ENCODE measurements at regions not wholly inside any gene's neighbourhood (a gene's known extent, or its start where the extent isn't known, plus 50 kb on each side); places are given as distances from the start of the nearest gene placed in this dataset.

DNA sequence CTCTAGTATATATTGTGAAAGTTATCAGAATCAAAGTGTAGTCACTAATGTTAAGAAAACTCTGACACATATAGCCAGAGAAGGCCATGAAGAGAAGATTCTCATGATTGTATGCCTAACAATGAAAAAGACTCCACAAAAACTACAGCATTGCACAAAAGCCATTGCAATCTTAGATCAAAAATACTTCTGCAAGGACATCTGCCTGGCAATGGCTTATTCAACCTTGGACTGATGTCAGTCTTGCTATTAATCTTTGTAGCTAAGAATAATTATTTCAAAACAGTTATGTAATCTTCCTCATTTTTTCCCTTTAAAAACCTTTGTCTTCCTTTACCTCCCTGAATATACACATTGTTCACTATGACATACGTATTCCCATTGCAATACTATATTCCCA is 55.3 kb upstream of the SLC36A4 start:
- TF ChIP-seq POLR2A (IDR thresholded peaks at IDR 0.05), result no peak
- TF ChIP-seq CTCF (IDR thresholded peaks at IDR 0.05), result no peak
- no peaks in the 10 kb centered on the region for H3K9me3 ChIP-seq
- ATAC-seq (no peak), DNase-seq (no peak)
- intact Hi-C loops (cut with DNase I), result no loop called here
- no peaks in the 10 kb centered on the region for H3K36me3 ChIP-seq (replicated peaks in 1 of 2; ENCODE audit: insufficient read depth in 1 of 2, low read depth in 2 of 2)
- no peaks in the 10 kb centered on the region for H3K27me3 ChIP-seq
- no peak overlapping the region for H3K27ac ChIP-seq
- WGBS, 2 donors, result 80 to 88% methylated on average over 1 of the region's 1 CpG
- no peak overlapping the region for H3K4me3 ChIP-seq
- peaks cover 5% of the 10 kb centered on the region for H3K4me1 ChIP-seq

GRCh38 chr11:93256623-93257022 is 58.8 kb upstream of the SLC36A4 start:
- H3K9me3 ChIP-seq, result no peaks in the 10 kb centered on the region
- H3K4me1 ChIP-seq, result no peaks in the 10 kb centered on the region
- no peak overlapping the region for H3K4me3 ChIP-seq
- no peaks in the 10 kb centered on the region for H3K36me3 ChIP-seq (replicated peaks in 1 of 2; ENCODE audit: insufficient read depth in 1 of 2, low read depth in 2 of 2)
- ATAC-seq (no peak), DNase-seq (no peak)
- no peak overlapping the region for H3K27ac ChIP-seq
- no peak for TF ChIP-seq CTCF (IDR thresholded peaks at IDR 0.05)
- TF ChIP-seq POLR2A (IDR thresholded peaks at IDR 0.05), result no peak
- H3K27me3 ChIP-seq, result no peaks in the 10 kb centered on the region
- intact Hi-C loops (cut with DNase I), result no loop called here

DNA sequence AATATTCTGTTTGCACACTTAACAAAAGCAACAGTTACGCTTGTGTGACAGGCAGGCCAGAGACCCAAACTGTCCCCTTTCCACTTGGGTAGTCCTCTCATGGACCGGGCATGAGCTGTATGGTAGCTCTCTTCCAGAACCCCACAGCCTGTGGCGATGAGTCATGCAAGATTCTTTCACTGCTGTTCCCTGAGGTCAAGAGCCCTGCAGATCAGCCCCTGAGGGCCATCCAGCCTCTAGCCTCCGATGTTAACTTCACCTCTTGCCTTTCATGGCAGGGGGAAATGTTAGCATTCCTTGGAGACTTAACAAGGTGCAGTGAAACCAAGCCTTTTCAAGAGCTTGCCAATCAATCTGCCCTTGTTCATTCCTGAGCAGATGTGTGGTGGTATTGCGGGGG is 63.2 kb upstream of the DEUP1 start:
- no peak overlapping the region for H3K27ac ChIP-seq
- intact Hi-C loops (cut with DNase I), result no loop called here
- H3K27me3 ChIP-seq, result no peaks in the 10 kb centered on the region
- no peaks in the 10 kb centered on the region for H3K4me1 ChIP-seq
- WGBS, 2 donors, result 92 to 95% methylated on average over 5 of the region's 5 CpGs
- H3K36me3 ChIP-seq (replicated peaks in 1 of 2; ENCODE audit: insufficient read depth in 1 of 2, low read depth in 2 of 2), result no peaks in the 10 kb centered on the region
- DNase-seq, result no peak
- ATAC-seq, result no peak
- no peak for TF ChIP-seq CTCF (IDR thresholded peaks at IDR 0.05)
- no peak for TF ChIP-seq POLR2A (IDR thresholded peaks at IDR 0.05)
- no peak overlapping the region for H3K4me3 ChIP-seq
- no peaks in the 10 kb centered on the region for H3K9me3 ChIP-seq

DNA sequence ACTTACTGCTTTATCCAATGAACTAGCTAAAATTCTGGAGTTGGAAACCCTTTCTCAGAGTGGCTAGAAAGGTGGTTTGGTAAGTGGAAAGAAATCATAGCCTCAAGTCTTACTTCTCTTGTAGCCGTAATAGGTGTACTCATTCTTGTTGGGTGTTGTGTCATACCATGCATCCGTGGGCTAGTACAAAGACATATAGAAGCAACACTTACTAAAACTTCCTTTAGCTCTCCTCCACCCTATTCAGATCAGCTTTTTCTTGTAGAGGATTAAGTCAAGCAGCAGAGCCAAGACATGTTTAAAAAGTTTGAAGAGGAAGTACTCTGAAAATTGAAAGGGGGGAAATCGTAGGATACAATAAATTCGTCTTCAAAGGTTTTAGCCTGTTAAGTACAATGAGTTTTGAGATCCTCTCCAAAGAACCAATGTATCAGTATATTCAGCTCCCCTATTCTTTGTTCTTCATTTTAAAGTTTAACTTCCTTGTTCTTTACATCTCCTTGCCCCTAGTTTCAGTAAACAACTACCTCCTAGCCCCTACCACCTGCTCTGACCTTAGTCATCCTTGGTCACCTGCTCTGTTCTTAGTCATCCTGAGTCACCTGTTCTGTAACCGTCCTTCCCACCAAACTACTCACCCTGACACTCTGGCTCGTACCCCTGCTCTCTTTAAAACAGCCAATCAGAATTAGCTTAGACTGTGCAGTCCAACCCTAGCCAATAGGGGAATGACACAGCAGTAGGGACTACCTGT is 62.1 kb upstream of the DEUP1 start:
- intact Hi-C loops (cut with DNase I), result no loop called here
- TF ChIP-seq CTCF (IDR thresholded peaks at IDR 0.05), result no peak
- no peak for TF ChIP-seq POLR2A (IDR thresholded peaks at IDR 0.05)
- H3K27me3 ChIP-seq, result no peaks in the 10 kb centered on the region
- no peak for DNase-seq
- H3K4me1 ChIP-seq, result no peaks in the 10 kb centered on the region
- H3K4me3 ChIP-seq, result no peak overlapping the region
- H3K36me3 ChIP-seq (replicated peaks in 1 of 2; ENCODE audit: insufficient read depth in 1 of 2, low read depth in 2 of 2), result no peaks in the 10 kb centered on the region
- H3K27ac ChIP-seq, result no peak overlapping the region
- WGBS, 2 donors, result 72 to 77% methylated on average over 6 of the region's 6 CpGs
- H3K9me3 ChIP-seq, result no peaks in the 10 kb centered on the region
- ATAC-seq, result no peak

DNA sequence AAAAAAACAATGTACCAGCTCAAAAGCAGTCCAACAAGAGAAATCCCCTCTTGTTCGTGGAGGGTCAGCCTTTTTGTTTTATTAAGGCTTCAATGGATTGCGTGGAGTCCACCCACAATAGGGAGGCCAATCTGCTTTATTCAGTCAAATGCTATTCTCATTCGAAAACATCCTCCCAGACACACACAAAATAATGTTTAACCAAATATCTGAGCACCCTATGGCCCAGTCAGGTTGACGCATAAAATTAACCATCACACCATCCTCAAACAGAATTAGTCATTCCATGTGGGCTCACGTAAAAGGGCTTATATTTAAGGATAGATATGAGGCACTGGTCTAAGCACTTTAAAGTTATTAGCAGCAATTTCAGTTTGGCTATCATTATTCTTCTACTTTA is 58.9 kb upstream of the DEUP1 start:
- intact Hi-C loops (cut with DNase I), result no loop called here
- Histone ChIP-seq H3K27me3 (no peaks in the 10 kb centered on the region), H3K4me1 (no peaks in the 10 kb centered on the region), H3K36me3 (replicated peaks in 1 of 2; ENCODE audit: insufficient read depth in 1 of 2, low read depth in 2 of 2) (no peaks in the 10 kb centered on the region), H3K9me3 (no peaks in the 10 kb centered on the region), H3K4me3 (no peak overlapping the region), H3K27ac (no peak overlapping the region)
- ATAC-seq, result no peak
- DNase-seq, result no peak
- no peak for TF ChIP-seq CTCF (IDR thresholded peaks at IDR 0.05)
- TF ChIP-seq POLR2A (IDR thresholded peaks at IDR 0.05), result no peak
- 80 to 83% methylated on average over 5 of the region's 5 CpGs for WGBS, 2 donors

Measured in body of pancreas (tissue), 4 donors.